Endothelial cell of umbilical vein (primary cell): ENCODE measurements at regions not wholly inside any gene's neighbourhood (a gene's known extent, or its start where the extent isn't known, plus 50 kb on each side); places are given as distances from the start of the nearest gene placed in this dataset.

Experiments
- BruUV-seq: library from RNA; stranded (reverse); fragments of 400-500 nt; replicated peaks from 2 replicates; lab custom pipeline; 2021; lab: Mats Ljungman, UMichigan
- CTCF ChIA-PET: fragments of 300-600, 350-600 bp; sonication (Branson Sonifier 250); formaldehyde crosslinking; loops from one replicate; lab custom pipeline; 2021; ENCODE audit warnings: antibody characterized with exemption, inconsistent platforms; lab: Charles Lee
- POLR2A ChIA-PET: fragments of 300-600, 350-600 bp; sonication (Branson Sonifier 250); formaldehyde crosslinking; loops from one replicate; lab custom pipeline; 2021; ENCODE audit warnings: antibody characterized with exemption, inconsistent platforms; lab: Charles Lee
- DNase-seq: peaks from one replicate; pipeline ENCODE4 v3.0.0-alpha.2; 2011; ENCODE audit warnings: low read depth, low spot score
- FAIRE-seq: peaks from 2 replicates; lab custom pipeline; 2011; peaks lifted over from hg19 to GRCh38; lab: Jason Lieb, UNC
- H2AFZ ChIP-seq: 2 replicates; pipeline ENCODE4 v1.6.0; 2012; ENCODE audit warnings: low read depth, low read length, control low read depth, inconsistent platforms
- H3K27ac ChIP-seq: 2 replicates; pipeline ENCODE4 v1.5.1; 2011; ENCODE audit warnings: low read depth, mild to moderate bottlenecking, control low read depth, low read length, moderate library complexity; ENCODE audit not compliant: insufficient read depth
- H3K27me3 ChIP-seq, 2 experiments: 2 replicates each; pipeline versions ENCODE4 v1.6.0 to v1.6.1; 2011; ENCODE audit warnings: low read length in 2 of 2, mixed read lengths in 1 of 2; ENCODE audit not compliant: control insufficient read depth in 2 of 2, insufficient read depth in 2 of 2
- H3K36me3 ChIP-seq, 2 experiments: 2 replicates in 1 of 2; 3 replicates in 1 of 2; pipeline ENCODE4 v1.5.1; 2011; ENCODE audit warnings: low read length in 2 of 2, mild to moderate bottlenecking in 1 of 2, moderate library complexity in 1 of 2; ENCODE audit not compliant: control insufficient read depth in 2 of 2, insufficient read depth in 2 of 2; ENCODE audit errors: extremely low read depth in 1 of 2
- H3K4me1 ChIP-seq: 3 replicates; pipeline ENCODE4 v1.5.1; 2011; ENCODE audit warnings: mild to moderate bottlenecking, low read length; ENCODE audit not compliant: control insufficient read depth, insufficient read depth; ENCODE audit errors: extremely low read depth
- H3K4me2 ChIP-seq: 2 replicates; pipeline ENCODE4 v1.6.1; 2011; ENCODE audit warnings: low read length, control low read depth, mixed read lengths; ENCODE audit not compliant: insufficient read depth
- H3K4me3 ChIP-seq, 3 experiments: fragments of 200-600 bp in 1 of 3; sonication (generic), shearing (Covaris generic) in 1 of 3; replicated peaks in 1 of 3; 2 replicates each; pipeline ENCODE4 v1.5.1; 2011 to 2016; ENCODE audit warnings: control low read depth in 3 of 3, low read length in 3 of 3, mild to moderate bottlenecking in 2 of 3, inconsistent platforms in 1 of 3, low read depth in 1 of 3, moderate library complexity in 1 of 3; ENCODE audit not compliant: insufficient read depth in 1 of 3
- H3K79me2 ChIP-seq: 2 replicates; pipeline ENCODE4 v1.6.0; 2012; ENCODE audit warnings: low read length, inconsistent platforms; ENCODE audit not compliant: control insufficient read depth, insufficient read depth
- H3K9ac ChIP-seq: replicated peaks from 2 replicates; pipeline ENCODE3; 2011; ENCODE audit warnings: low read length, control low read depth; ENCODE audit not compliant: insufficient read depth; ENCODE audit errors: extremely low read depth
- H3K9me1 ChIP-seq: replicated peaks from 3 replicates; pipeline ENCODE4 v1.6.0; 2011; ENCODE audit warnings: mild to moderate bottlenecking, low read length; ENCODE audit not compliant: control insufficient read depth, insufficient read depth; ENCODE audit errors: extremely low read depth
- H3K9me3 ChIP-seq: replicated peaks from 2 replicates; pipeline ENCODE4 v1.5.1; 2012; ENCODE audit warnings: low read length, inconsistent platforms; ENCODE audit not compliant: control insufficient read depth, insufficient read depth
- H4K20me1 ChIP-seq: replicated peaks from 2 replicates; pipeline ENCODE3; 2011; ENCODE audit warnings: mild to moderate bottlenecking, low read length; ENCODE audit not compliant: control insufficient read depth, insufficient read depth; ENCODE audit errors: extremely low read depth
- EZH2 ChIP-seq: IDR thresholded peaks from 2 replicates; pipeline ENCODE4 v1.6.1; 2012; ENCODE audit warnings: borderline replicate concordance, low read depth, mild to moderate bottlenecking, moderate library complexity, low read length, inconsistent platforms; ENCODE audit not compliant: severe bottlenecking
- FOS ChIP-seq: IDR thresholded peaks from 2 replicates; pipeline ENCODE4 v1.6.1; 2011; ENCODE audit warnings: mild to moderate bottlenecking, low read length, moderate library complexity, borderline replicate concordance; ENCODE audit not compliant: insufficient read depth
- GATA2 ChIP-seq: IDR thresholded peaks from 2 replicates; pipeline ENCODE4 v1.7.0; 2011; ENCODE audit warnings: low read depth, mild to moderate bottlenecking, moderate library complexity, mixed read lengths, low read length; ENCODE audit not compliant: insufficient read length, insufficient read depth
- JUN ChIP-seq: IDR thresholded peaks from 2 replicates; pipeline ENCODE4 v1.6.1; 2011; ENCODE audit warnings: borderline replicate concordance, low read depth; ENCODE audit not compliant: insufficient read length, insufficient read depth
- MYC ChIP-seq: IDR thresholded peaks from one replicate; pipeline ENCODE4 v1.6.1; 2011; ENCODE audit warnings: mild to moderate bottlenecking, low read depth, low read length
- POLR2A ChIP-seq: IDR thresholded peaks from 2 replicates; pipeline ENCODE4 v1.6.1; 2012; ENCODE audit warnings: low read depth, mild to moderate bottlenecking, control low read depth, low read length
- POLR2AphosphoS5 ChIP-seq: IDR thresholded peaks from 2 replicates; pipeline ENCODE4 v1.6.1; 2012; ENCODE audit warnings: low read depth, mild to moderate bottlenecking, control low read depth, low read length, moderate library complexity; ENCODE audit not compliant: insufficient read depth
- dilution Hi-C: fragments of 300-500 bp; cut with MboI; formaldehyde crosslinking; loops from one replicate; pipeline ENCODE4 v1.15.0; 2019; ENCODE audit warnings: low sequenced_read_pairs; ENCODE audit not compliant: extremely low pct_ligation_motif_present
- intact Hi-C: fragments of 100-400 bp; cut with micrococcal nuclease; formaldehyde crosslinking; loops from one replicate; pipeline ENCODE4 v1.10.0; 2022
- TF ChIP-seq, protein P1 (sequence below): IDR thresholded peaks from 2 replicates; pipeline ENCODE4 v1.6.1; 2011; ENCODE audit not compliant: insufficient read depth, insufficient read length
- TF ChIP-seq, protein P2 (sequence below), 2 donors: IDR thresholded peaks; 1 replicate in 1 of 2; 2 replicates in 1 of 2; pipeline ENCODE4 v1.5.1; 2011; ENCODE audit warnings: low read length in 2 of 2, mild to moderate bottlenecking in 2 of 2, moderate library complexity in 2 of 2, control low read depth in 1 of 2, inconsistent platforms in 1 of 2, low read depth in 1 of 2; ENCODE audit not compliant: insufficient read depth in 1 of 2; ENCODE audit errors: extremely low read depth in 1 of 2

DNA sequence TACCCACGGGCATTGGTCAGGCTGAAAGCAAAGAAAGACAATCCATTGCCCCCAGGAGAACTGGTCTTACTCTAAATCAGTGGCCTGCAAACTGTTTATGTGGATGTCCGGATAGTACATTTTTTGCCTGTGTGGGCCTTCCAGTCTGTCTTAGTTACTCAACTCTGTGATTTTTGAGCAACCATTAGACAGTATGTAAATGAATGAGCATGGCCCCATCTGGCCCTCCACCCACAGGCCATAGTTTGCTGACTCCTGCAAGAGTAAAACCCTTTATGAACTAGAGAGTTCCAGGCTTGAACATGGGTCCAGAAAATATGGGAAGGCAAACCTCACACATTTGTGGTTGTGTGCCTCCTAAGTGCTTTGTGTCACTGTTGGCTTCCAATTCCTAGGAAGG lies 55.7 kb upstream of the CYP1B1 start:
- Histone ChIP-seq H3K36me3 (no peaks in the 10 kb centered on the region), H3K27ac (no peak overlapping the region), H3K9me1 (no peaks in the 10 kb centered on the region), H3K4me3 (no peak overlapping the region), H3K9ac (no peak overlapping the region), H3K79me2 (no peaks in the 10 kb centered on the region), H2AFZ (no peak overlapping the region), H3K4me1 (no peaks in the 10 kb centered on the region), H3K9me3 (no peaks in the 10 kb centered on the region), H3K27me3 (peaks cover 0 to 3% of the 10 kb centered on the region in 2 experiments), H4K20me1 (no peaks in the 10 kb centered on the region), H3K4me2 (no peak overlapping the region)
- FAIRE-seq (no peak), DNase-seq (no peak)
- dilution Hi-C loops: no loop called here
- no peak for TF ChIP-seq POLR2A
- TF ChIP-seq, protein P1, sequence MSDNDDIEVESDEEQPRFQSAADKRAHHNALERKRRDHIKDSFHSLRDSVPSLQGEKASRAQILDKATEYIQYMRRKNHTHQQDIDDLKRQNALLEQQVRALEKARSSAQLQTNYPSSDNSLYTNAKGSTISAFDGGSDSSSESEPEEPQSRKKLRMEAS: no peak
- no peak for TF ChIP-seq POLR2AphosphoS5
- no peak for TF ChIP-seq FOS
- no peak for TF ChIP-seq JUN
- TF ChIP-seq MYC: no peak
- TF ChIP-seq, protein P2, sequence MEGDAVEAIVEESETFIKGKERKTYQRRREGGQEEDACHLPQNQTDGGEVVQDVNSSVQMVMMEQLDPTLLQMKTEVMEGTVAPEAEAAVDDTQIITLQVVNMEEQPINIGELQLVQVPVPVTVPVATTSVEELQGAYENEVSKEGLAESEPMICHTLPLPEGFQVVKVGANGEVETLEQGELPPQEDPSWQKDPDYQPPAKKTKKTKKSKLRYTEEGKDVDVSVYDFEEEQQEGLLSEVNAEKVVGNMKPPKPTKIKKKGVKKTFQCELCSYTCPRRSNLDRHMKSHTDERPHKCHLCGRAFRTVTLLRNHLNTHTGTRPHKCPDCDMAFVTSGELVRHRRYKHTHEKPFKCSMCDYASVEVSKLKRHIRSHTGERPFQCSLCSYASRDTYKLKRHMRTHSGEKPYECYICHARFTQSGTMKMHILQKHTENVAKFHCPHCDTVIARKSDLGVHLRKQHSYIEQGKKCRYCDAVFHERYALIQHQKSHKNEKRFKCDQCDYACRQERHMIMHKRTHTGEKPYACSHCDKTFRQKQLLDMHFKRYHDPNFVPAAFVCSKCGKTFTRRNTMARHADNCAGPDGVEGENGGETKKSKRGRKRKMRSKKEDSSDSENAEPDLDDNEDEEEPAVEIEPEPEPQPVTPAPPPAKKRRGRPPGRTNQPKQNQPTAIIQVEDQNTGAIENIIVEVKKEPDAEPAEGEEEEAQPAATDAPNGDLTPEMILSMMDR (IDR thresholded peaks at IDR 0.05; ENCODE audit: extremely low read depth in 1 of 2, insufficient read depth in 1 of 2, low read depth in 1 of 2, low read length in 2 of 2): no peak
- TF ChIP-seq EZH2: no peak
- TF ChIP-seq GATA2: no peak
- intact Hi-C loops: no loop called here
- POLR2A ChIA-PET: no interaction called here
- CTCF ChIA-PET: no interaction called here
- no TSS peak for BruUV-seq
